Stimulated activated naive B cell treated with anti-CD40 and anti-IgM and Interleukin-4, amounts not matched to agents 10 μg/mL and 1 μg/mL and 100 μg/mL, for 72 hours (primary cell): ENCODE measurements at regions not wholly inside any gene's neighbourhood (a gene's known extent, or its start where the extent isn't known, plus 50 kb on each side); places are given as distances from the start of the nearest gene placed in this dataset.
A peak's percentile ranks its signal among the peaks of the same experiment; 100 is the strongest.

Experiments used
- ATAC-seq, 2 donors: fragments of 150-1000 bp; cut with Tn5 transposase; replicated peaks; 2 replicates each; pipeline ENCODE4 v1.10.0; 2021; ENCODE audit warnings: moderate library complexity in 1 of 2
- DNase-seq: peaks from one replicate; pipeline ENCODE4 v3.0.0; 2021
- H3K27ac Mint-ChIP-seq: one replicate; pipeline ENCODE4 v1.8.0; 2022; ENCODE audit warnings: mild to moderate bottlenecking, mixed read lengths
- H3K27me3 Mint-ChIP-seq, 2 donors: one replicate each; pipeline ENCODE4 v1.8.0; 2022; ENCODE audit warnings: mixed read lengths in 2 of 2
- H3K36me3 Mint-ChIP-seq, 2 donors: one replicate each; pipeline ENCODE4 v1.8.0; 2022; ENCODE audit warnings: mixed read lengths in 2 of 2, mild to moderate bottlenecking in 1 of 2
- H3K4me1 Mint-ChIP-seq, 2 donors: one replicate each; pipeline ENCODE4 v1.8.0; 2022; ENCODE audit warnings: mixed read lengths in 2 of 2, mild to moderate bottlenecking in 1 of 2
- H3K4me3 Mint-ChIP-seq, 2 donors: one replicate each; pipeline ENCODE4 v1.8.0; 2022; ENCODE audit warnings: mild to moderate bottlenecking in 2 of 2, mixed read lengths in 2 of 2, moderate library complexity in 1 of 2
- H3K9me3 Mint-ChIP-seq, 2 donors: one replicate each; pipeline ENCODE4 v1.8.0; 2022; ENCODE audit warnings: mixed read lengths in 2 of 2, mild to moderate bottlenecking in 1 of 2

DNA sequence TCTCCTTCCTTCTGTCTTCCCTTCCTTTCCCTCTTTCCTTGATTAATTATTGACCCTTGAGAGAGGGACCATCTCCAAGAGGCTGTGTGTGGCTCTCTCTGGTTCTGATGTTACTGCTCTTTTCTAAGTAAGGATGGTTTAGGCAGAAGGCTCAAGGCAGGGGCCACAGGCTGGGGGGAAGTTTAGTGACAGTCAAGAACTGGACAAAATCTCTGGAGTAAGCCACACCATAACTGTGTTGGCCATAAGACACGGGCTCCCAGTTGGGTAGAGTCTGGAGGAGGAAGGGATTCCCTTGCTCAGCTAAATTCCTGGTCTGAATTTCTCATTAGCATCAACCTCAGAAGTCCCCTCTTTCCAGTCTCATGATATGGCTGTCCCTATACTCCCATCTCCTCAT is 74.7 kb downstream of the BUD13 start:
- ATAC-seq (no peak), DNase-seq (no peak)
- Mint-ChIP-seq H3K27me3 (peaks cover 16 to 26% of the 10 kb centered on the region in 2 donors), H3K4me1 (no peaks in the 10 kb centered on the region), H3K4me3 (no peak overlapping the region), H3K27ac (no peak overlapping the region), H3K9me3 (no peaks in the 10 kb centered on the region), H3K36me3 (no peaks in the 10 kb centered on the region)

DNA sequence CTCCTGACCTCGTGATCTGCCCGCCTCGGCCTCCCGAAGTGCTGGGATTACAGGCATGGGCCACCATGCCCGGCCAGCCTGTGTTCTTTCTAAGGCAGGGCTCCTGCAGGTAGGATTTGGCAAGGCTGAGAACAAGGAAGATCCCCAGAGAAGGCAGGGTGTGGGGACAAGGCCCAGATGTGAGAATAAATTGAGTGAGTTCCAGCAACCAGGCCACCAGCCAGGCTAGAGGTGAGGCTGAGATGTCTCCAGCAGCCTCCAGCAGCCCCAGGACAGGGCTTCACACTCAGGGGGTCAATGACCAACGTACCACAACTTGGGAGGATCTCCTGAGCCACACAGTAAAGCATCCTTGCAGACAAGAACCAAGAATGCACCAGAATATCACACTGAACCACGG is 75.1 kb downstream of the BUD13 start:
- DNase-seq (no peak), ATAC-seq (no peak)
- Mint-ChIP-seq H3K4me3 (no peak overlapping the region), H3K36me3 (no peaks in the 10 kb centered on the region), H3K9me3 (no peaks in the 10 kb centered on the region), H3K4me1 (no peaks in the 10 kb centered on the region), H3K27me3 (peaks cover 16 to 26% of the 10 kb centered on the region in 2 donors), H3K27ac (no peak overlapping the region)

DNA sequence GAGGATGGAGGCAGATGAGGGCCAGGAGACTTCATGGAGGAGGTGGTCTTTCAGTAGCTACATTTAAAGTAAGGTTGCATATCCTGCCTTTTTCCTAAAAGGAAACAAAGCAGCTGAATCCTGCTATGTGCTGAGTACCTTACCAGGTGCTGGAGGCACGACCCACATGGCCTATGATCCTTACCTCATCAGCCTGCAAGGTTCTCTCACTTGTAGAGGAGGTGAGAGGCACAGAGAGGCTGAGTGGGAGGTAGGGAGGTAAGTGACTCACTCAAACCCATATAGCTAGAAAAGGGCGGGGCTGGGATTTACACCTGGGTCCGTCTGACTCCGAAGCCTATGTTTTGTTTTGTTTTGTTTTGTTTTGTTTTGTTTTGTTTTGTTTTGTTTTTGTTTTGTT is 75.8 kb downstream of the BUD13 start:
- H3K4me3 Mint-ChIP-seq = no peak overlapping the region
- no peak overlapping the region for H3K27ac Mint-ChIP-seq
- H3K4me1 Mint-ChIP-seq = no peaks in the 10 kb centered on the region
- no peaks in the 10 kb centered on the region for H3K36me3 Mint-ChIP-seq
- DNase-seq (no peak), ATAC-seq (peak in 1 of 2 donors; percentile 24)
- H3K27me3 Mint-ChIP-seq = peaks cover 20 to 29% of the 10 kb centered on the region in 2 donors
- no peaks in the 10 kb centered on the region for H3K9me3 Mint-ChIP-seq

DNA sequence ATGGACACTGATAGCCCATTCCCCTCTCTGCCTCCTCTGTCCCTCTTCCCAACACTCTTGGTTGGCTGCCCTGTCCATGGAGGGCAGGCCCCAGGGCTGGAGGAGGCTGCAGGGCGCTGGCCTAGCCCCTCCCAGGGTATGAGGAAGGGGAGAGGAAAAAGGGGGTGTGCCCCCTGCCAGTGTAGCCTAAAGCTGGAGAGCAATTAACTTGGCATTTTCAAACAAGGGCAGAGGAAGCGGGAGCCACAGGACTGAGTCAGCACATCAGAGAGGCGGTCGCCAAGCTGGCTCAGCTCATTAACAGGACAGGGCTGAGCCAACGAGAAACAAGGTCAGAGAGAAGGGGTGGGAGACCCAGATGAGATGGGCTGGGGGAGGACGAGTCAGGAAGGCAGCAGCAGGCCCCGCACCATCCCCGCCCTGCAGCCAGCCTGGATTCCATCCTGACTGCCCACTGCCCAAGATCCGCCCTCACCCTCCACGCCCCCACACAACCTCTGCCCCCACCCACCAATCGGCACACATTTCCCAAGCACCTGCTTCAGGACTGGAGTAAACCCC is 76.3 kb downstream of the BUD13 start:
- Mint-ChIP-seq H3K4me3 (no peak overlapping the region), H3K36me3 (no peaks in the 10 kb centered on the region), H3K27me3 (peaks cover 21 to 29% of the 10 kb centered on the region in 2 donors), H3K4me1 (peaks cover 0 to 2% of the 10 kb centered on the region in 2 donors), H3K27ac (no peak overlapping the region), H3K9me3 (no peaks in the 10 kb centered on the region)
- ATAC-seq = no peak
- no peak for DNase-seq

DNA sequence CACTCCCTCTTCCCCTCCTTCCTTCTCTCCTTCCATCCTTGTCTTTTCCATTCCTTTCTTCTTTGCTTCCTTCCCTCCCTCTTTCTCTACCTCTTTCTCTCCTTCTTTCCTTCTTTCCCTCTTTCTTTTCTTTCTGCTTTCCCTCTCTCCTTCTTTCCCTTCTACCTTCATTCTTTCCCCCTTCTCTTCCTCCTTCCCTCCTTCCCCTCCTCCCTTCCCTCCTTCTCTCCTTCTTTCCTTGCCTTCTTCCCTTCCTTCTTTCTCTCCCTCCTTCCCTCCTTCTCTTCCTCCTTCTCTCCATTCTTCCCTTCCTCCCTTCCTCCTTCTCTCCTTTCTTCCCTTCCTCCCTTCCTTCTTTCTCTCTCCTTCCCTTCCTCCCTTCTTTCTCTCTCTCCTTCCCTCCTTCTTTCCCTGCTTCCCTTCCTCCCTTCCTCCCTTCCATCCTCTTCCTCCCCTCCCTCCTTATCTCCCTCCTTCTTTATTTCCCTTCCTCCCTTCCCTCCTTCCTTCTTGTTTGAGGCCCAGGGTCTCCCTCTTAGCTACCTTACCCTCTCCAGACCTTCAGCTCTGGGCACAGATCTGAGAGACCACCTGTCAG is 77.0 kb downstream of the BUD13 start:
- no peaks in the 10 kb centered on the region for H3K9me3 Mint-ChIP-seq
- H3K27ac Mint-ChIP-seq = no peak overlapping the region
- no peaks in the 10 kb centered on the region for H3K36me3 Mint-ChIP-seq
- H3K27me3 Mint-ChIP-seq = peaks cover 21 to 29% of the 10 kb centered on the region in 2 donors
- H3K4me1 Mint-ChIP-seq = peaks cover 0 to 2% of the 10 kb centered on the region in 2 donors
- DNase-seq = no peak
- ATAC-seq = no peak
- H3K4me3 Mint-ChIP-seq = no peak overlapping the region

DNA sequence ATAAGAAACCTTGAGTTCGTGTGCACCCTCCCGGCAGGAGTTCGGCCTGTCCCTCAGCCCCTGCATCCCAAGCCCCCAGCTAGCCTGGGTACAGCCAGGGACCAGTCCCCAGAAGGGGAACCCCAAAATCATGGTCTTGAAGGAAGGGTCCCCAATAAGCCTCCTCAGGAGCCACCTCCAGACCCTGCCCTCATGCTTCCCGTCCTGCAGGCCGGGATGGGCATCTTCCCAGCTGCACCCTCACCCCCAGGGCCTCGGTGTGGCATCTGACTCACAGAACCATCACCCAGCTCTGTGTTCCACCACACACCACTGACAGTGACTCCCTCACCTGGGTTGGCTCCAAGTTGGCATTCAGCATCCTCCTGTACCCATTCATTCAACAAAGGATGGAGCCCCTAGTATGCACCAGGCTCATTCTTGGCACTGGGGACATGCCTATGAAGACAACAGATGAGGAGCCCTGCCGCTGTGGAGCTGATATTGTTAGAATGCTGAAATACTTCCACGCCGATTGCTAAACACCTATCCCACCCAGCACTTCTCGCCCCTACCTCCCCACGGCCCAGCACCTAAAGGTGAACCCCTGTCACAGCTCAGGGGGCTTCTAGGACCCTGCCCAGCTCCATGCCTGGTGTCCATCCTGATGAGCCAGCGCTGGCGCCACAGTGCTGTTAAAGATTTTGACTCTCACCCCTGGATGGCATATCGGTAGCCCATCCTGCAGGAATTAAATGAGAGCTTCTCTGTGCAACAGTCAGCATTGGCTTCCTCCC is 77.8 kb downstream of the BUD13 start:
- Mint-ChIP-seq H3K36me3 (no peaks in the 10 kb centered on the region), H3K4me3 (no peak overlapping the region), H3K9me3 (no peaks in the 10 kb centered on the region), H3K4me1 (peaks cover 0 to 2% of the 10 kb centered on the region in 2 donors), H3K27ac (no peak overlapping the region), H3K27me3 (peaks cover 21 to 29% of the 10 kb centered on the region in 2 donors)
- DNase-seq (no peak), ATAC-seq (no peak)

DNA sequence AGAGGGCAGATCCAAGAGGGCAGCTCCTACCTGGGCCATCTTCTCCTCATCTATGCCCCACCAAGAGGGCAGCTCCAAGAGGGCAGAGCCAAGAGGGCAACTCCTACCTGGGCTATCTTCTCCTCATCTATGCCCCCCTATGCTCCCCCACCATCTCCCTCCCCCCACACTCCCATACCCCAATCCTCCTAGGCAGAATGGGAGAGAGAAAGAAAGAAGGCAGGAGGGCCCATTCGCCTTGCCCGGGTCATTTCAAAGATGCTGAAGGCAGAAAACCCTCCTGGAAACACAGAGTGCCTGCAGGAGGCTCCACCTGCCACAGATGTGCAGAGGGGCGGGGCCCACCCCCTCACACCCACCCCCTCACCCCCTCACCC is 78.5 kb downstream of the BUD13 start:
- no peak for DNase-seq
- Mint-ChIP-seq H3K4me3 (no peak overlapping the region), H3K9me3 (no peaks in the 10 kb centered on the region), H3K4me1 (peaks cover 0 to 2% of the 10 kb centered on the region in 2 donors), H3K27me3 (peaks cover 21 to 26% of the 10 kb centered on the region in 2 donors), H3K27ac (no peak overlapping the region), H3K36me3 (no peaks in the 10 kb centered on the region)
- no peak for ATAC-seq

DNA sequence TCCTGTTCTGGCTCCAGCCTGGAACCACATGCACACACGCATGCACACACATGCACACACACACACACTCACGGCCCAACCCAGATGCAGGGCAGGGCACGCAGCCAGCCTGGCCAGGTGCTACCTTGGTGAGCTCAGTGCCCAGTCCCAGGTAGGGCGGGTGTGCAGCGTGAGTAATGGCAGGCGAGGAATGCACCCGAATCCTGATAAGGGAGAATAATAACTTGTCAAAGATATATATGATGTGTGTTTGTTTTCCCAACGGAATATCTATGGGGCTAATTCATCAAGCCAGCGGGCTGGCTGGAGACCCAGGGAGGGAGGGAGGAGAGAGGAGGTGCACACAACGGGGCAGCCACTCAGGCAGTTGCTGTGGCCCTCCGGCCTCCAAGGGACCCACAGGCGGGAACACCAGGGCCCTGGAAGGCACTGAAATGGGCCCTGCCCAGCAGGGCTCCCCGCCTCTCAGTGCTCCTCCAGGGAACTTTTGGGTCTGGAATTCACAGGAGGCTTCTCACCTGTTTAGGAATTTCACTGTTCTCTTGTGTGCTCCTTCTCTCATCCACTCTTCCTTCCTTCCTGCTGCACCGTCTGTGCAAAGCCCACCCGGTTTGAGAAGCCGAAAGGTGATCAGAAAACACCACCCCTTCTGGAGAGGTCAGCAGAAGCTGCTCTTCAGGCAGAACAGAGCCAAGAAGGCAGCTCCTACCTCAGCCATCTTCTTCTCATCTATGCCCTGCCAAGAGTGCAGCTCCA is 79.0 kb downstream of the BUD13 start:
- no peak overlapping the region for H3K27ac Mint-ChIP-seq

DNA sequence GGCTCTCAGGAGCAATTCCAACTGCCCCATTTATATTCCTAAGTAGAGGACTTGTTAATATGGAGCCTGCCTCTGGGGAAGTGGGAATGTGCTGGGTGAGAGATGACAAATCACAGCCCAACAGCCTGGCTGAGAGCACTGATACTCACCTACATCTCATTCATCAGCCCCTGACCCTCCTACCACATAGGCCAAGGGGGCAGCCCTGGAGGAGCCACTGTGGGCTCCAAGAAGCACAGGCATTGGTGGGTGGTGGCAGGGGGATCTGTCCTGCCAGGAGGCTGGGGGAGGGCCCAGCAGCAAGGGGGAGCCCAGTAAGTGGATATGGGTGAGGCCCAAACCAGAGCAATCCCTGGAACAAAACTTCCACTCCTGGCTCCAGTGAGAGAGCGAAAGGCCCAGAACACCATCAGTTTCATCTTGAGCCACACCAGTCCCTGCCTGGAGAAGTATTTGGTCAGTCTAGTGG is 79.7 kb downstream of the BUD13 start:
- ATAC-seq (no peak), DNase-seq (no peak)
- H3K4me1 Mint-ChIP-seq = peaks cover 0 to 2% of the 10 kb centered on the region in 2 donors
- H3K4me3 Mint-ChIP-seq = no peak overlapping the region
- no peaks in the 10 kb centered on the region for H3K36me3 Mint-ChIP-seq
- no peak overlapping the region for H3K27ac Mint-ChIP-seq
- no peaks in the 10 kb centered on the region for H3K9me3 Mint-ChIP-seq
- peaks cover 21 to 23% of the 10 kb centered on the region in 2 donors for H3K27me3 Mint-ChIP-seq

More for the DNA sequence above, 79.0 kb downstream of the BUD13 start:
- DNase-seq (no peak), ATAC-seq (no peak)
- Mint-ChIP-seq H3K4me1 (peaks cover 0 to 2% of the 10 kb centered on the region in 2 donors), H3K9me3 (no peaks in the 10 kb centered on the region), H3K27me3 (peaks cover 21 to 25% of the 10 kb centered on the region in 2 donors), H3K36me3 (no peaks in the 10 kb centered on the region), H3K4me3 (no peak overlapping the region)

DNA sequence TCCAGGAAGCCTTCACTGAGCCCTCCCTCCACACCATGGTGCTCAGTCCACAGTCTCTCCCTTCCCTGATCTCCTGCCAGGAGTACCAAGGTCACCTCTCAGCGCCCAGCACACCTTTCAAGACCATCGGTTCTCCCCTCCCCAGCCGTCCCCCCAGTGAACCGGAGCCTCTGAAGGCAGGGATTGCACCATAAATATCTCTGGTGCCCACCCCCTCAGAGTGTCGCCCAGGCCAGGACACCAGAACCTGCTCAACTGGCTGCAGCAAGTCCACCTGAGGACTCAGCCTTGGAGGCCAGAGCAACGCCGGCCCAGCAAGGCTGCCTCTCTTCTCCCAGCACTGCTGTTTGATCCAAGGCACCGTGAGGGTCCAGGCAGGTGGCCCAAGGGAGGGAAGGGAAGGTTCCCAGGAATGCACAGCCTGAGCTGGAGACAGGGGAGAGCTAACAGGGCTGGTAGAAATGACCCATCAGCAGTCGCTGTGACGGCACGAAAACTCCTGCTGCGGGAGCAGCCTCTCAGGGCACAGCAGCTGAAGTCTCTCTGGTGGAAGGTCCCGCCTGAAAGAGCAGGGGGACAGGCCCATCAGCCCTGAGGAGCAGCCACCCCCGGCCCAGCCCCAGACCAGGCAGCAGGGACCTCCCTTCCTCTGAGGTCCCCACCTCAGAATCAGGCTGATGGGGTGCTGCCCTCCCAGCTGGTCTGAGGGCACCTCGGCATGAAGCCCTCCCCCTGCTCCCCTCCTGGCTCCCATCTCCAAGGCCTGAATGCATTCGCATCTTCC is 80.3 kb downstream of the BUD13 start:
- Mint-ChIP-seq H3K4me1 (peaks cover 0 to 2% of the 10 kb centered on the region in 2 donors), H3K36me3 (no peaks in the 10 kb centered on the region), H3K27ac (no peak overlapping the region), H3K4me3 (no peak overlapping the region), H3K9me3 (no peaks in the 10 kb centered on the region), H3K27me3 (peaks cover 25 to 27% of the 10 kb centered on the region in 2 donors)
- DNase-seq (no peak), ATAC-seq (no peak)

DNA sequence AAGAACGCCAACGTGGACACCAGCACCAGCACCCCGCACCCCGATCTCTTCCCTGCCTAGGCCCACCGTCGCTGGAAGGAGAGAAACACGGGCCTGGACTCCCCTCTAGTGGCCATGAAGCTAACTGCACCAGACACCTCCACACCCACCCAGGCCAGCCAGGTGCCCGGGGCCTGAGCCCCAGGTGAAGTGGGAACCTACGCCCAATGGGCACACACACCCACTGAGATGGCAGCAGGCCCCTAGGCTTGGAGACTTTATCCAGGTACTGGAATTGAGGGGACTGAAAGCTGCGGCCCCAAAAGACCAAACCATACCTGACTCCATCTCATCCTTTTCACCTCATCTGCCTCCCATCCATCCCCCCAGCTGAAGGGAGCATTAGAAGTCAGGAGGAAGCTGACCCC is 81.0 kb downstream of the BUD13 start:
- Mint-ChIP-seq H3K4me1 (peaks cover 0 to 2% of the 10 kb centered on the region in 2 donors), H3K9me3 (no peaks in the 10 kb centered on the region), H3K27me3 (peaks cover 29 to 34% of the 10 kb centered on the region in 2 donors), H3K27ac (no peak overlapping the region), H3K36me3 (no peaks in the 10 kb centered on the region), H3K4me3 (no peak overlapping the region)
- ATAC-seq (peak; percentile 86 to 88), DNase-seq (peak; percentile 46)

DNA sequence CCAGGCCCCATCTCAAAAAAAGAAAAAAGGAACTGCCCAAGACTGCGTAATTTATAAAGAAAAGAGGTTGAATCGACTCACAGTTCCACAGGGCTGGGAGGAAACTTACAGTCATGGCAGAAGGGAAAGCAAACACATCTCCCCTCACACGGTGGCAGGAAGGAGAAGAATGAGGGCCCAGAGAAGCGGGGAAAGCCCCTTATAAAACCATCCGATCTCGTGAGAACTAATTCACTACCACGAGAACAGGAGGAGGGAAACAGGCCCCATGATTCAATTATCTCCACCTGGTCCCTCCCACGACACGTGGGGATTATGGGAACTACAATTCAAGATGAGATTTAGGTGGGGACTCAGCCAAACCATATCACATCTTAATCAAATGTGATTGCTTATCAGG is 82.2 kb downstream of the BUD13 start:
- DNase-seq (no peak), ATAC-seq (no peak)
- no peaks in the 10 kb centered on the region for H3K9me3 Mint-ChIP-seq
- H3K4me3 Mint-ChIP-seq = no peak overlapping the region
- peaks cover 0 to 2% of the 10 kb centered on the region in 2 donors for H3K4me1 Mint-ChIP-seq
- H3K27ac Mint-ChIP-seq = no peak overlapping the region
- no peaks in the 10 kb centered on the region for H3K36me3 Mint-ChIP-seq
- H3K27me3 Mint-ChIP-seq = peaks cover 17 to 29% of the 10 kb centered on the region in 2 donors

DNA sequence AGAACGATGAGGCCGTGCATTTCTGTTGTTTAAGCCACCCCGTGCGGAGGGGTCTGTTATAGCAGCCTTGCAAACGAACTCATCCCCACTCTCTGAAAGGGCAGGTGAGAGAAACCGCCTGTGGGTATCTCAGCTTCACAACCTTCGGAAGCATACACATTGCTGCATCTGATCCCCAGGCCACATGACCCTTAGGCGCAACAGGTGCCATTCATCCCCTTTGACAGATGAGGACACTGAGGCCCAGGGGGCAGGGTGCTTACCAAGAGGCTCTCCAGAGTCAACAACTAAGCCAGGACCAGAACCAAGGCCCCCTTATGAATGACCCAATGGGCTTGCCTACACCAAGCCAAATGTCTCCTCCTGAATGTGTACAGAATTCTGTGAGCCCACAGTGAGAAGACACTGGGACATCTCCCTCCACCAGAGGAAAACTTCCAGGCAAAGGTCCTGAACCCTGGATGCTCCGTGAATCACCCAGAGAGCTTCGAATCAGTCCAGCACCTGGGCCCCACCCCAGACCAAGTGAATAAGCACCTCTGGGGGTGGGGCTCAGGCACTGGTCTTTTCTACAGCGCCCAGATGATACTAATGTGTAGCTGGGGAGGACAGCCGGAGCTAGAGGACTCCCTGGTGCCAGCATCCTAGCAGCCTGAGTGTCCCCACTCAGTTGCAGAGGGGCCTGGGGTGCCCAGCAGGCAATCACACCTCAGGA is 83.2 kb downstream of the BUD13 start:
- Mint-ChIP-seq H3K36me3 (no peaks in the 10 kb centered on the region), H3K9me3 (no peaks in the 10 kb centered on the region), H3K4me1 (peaks cover 0 to 2% of the 10 kb centered on the region in 2 donors), H3K27me3 (peaks cover 13 to 25% of the 10 kb centered on the region in 2 donors), H3K4me3 (no peak overlapping the region), H3K27ac (no peak overlapping the region)
- DNase-seq = no peak
- ATAC-seq = no peak
